ENCODE measurements at regions not wholly inside any gene's neighbourhood (a gene's known extent, or its start where the extent isn't known, plus 50 kb on each side); places are given as distances from the start of the nearest gene placed in this dataset.

DNA sequence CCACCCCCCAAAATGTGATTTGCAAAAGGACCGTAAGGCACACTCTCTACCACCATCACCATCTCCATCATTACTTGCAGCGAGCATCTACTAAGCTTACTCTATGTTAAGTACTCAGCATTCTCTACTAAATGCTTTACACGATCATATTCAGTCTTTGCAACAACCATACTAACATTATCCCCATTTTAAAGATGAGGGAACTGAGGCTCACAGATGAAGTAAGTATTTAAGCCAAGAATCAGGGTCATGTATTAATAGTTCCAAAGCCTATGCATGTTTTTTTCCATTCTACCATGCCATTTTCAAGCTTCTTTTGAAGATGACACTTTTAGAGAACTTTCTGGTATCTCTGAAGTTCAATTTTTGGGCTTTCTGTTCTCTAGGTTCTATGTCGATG, 121.7 kb upstream of the ANKRD55 start:
- no peak for TF ChIP-seq CTCF (IDR thresholded peaks at IDR 0.05; ENCODE audit: low read depth, low read length, missing control alignments)
- no peak for DNase-seq (ENCODE audit: extremely low read depth, low read depth)
- H3K4me3 ChIP-seq (replicated peaks; ENCODE audit: low read depth, low read length): no peak overlapping the region

DNA sequence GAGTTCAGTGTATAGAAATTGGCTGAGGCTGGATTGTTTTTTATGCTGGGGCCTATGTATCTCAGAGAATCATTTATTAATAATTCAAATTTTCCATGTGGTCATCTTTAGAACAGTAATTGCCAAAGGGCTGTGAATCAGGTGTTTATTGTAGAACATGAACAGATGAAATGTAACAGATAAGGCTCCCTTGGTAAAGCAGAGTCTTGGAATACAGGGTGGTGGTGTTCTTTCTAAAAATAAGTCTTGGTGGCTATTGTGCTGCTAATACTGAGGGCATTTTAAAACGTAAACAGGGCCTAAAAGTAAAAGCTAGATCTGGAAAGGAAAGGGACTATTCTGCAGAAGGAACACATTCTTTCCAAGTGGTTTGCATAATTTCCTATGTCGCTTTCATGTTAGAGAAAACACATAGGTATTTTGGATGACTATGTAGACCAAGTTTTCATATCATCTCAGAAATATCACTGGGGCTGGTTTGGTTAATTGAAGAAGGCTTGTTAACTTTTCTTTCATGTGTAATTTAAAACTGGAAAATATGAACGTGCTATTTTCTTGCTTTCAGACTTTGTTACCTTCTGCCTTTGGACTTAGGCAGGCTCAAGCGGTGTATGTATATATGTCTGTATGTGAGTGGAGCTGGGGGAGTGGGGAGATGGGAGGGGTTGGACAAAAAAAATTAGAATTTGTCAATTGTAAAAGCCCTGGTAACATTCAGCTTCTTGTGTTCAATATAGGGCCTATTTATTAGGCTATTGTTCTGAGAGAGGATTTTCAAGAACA, 119.9 kb upstream of the ANKRD55 start:
- no peak for DNase-seq (ENCODE audit: extremely low read depth, low read depth)
- H3K4me3 ChIP-seq (replicated peaks; ENCODE audit: low read depth, low read length): no peak overlapping the region
- no peak for TF ChIP-seq CTCF (IDR thresholded peaks at IDR 0.05; ENCODE audit: low read depth, low read length, missing control alignments)

GRCh38 chr5:56350597-56351170, 117.6 kb upstream of the ANKRD55 start:
- peak; percentile 81 for DNase-seq (ENCODE audit: extremely low read depth, low read depth)
- no peak overlapping the region for H3K4me3 ChIP-seq (replicated peaks; ENCODE audit: low read depth, low read length)
- no peak for TF ChIP-seq CTCF (IDR thresholded peaks at IDR 0.05; ENCODE audit: low read depth, low read length, missing control alignments)

- TF ChIP-seq CTCF (IDR thresholded peaks at IDR 0.05; ENCODE audit: low read depth, low read length, missing control alignments): no peak
- no peak overlapping the region for H3K4me3 ChIP-seq (replicated peaks; ENCODE audit: low read depth, low read length)
- DNase-seq (ENCODE audit: extremely low read depth, low read depth): no peak
Measured at GRCh38 chr5:56350011-56350596, 117.0 kb upstream of the ANKRD55 start.

DNA sequence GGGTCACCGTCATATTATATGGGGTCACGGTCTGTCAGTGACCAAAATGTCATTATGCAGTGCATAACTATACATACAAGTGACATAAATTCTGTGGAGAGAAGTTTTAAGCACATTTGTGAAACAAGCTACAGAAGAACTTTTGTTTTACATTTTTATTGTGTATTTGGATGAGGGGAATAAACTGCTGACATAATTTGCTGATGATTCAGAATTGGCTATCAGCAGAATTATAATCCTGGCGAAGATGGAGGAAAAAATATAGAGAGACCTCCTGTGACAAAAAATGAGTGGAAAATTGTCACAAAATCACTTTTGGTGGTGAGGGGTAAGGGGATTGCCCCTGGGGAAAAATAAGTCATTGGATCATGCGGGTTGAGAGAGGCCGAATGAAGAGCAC, 116.3 kb upstream of the ANKRD55 start:
- no peak for TF ChIP-seq CTCF (IDR thresholded peaks at IDR 0.05; ENCODE audit: low read depth, low read length, missing control alignments)
- DNase-seq (ENCODE audit: extremely low read depth, low read depth): no peak
- no peak overlapping the region for H3K4me3 ChIP-seq (replicated peaks; ENCODE audit: low read depth, low read length)

DNA sequence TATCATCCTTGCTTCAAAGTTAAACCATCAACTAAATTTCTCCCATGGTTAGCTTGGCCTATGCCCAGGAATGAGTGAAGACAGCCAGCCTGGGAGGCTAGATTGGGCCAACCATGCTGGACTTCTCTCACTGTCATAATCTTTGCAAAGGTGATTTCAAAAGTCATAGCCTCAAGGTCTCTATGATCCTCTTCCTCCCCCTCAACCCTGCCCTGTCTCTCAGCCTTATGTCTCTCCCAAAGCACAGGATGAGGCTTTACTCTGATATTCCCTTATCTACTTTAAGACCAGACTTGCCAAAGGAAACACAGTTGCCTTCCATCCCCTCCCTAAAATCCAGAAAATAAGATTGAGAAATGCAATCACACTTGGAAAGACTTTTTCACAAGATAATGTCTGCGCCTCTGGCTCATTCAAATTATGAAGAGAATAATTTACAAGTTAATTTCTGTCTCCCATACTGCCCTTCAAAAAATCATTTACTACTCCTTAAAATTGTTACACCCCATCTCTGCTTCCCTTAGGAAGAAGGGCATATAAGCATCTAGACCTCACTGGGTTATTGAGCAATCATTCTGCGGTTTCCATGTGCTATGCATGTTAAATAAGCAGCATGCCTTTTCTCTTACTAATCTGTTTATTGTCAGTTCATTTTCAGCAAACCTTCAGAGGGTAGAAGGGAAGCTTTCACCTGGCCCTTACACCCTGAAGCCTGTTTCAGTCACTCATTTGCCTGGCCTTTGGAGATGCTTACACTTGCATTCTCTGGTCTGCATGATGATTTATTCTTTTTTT, 113.8 kb upstream of the ANKRD55 start:
- TF ChIP-seq CTCF (IDR thresholded peaks at IDR 0.05; ENCODE audit: low read depth, low read length, missing control alignments): no peak
- peak; percentile 81 for DNase-seq (ENCODE audit: extremely low read depth, low read depth)
- H3K4me3 ChIP-seq (replicated peaks; ENCODE audit: low read depth, low read length): no peak overlapping the region
